Neural cell (in vitro differentiated cells): ENCODE measurements at regions not wholly inside any gene's neighbourhood (a gene's known extent, or its start where the extent isn't known, plus 50 kb on each side); places are given as distances from the start of the nearest gene placed in this dataset.

Experiments
- H2AFZ ChIP-seq: fragments of 200-600, 300-800 bp; sonication (generic), shearing (Covaris generic); 2 replicates; pipeline ENCODE4 v1.6.0; 2014; ENCODE audit warnings: low read depth, mild to moderate bottlenecking, antibody characterized with exemption, low read length, moderate library complexity
- H3F3A ChIP-seq: fragments of 200-600 bp; shearing (Covaris generic); 2 replicates; pipeline ENCODE4 v1.6.1; 2016; ENCODE audit warnings: mild to moderate bottlenecking, moderate library complexity, mixed read lengths, antibody characterized with exemption, low read length; ENCODE audit not compliant: insufficient read depth, poor library complexity, severe bottlenecking
- H3K27ac ChIP-seq: fragments of 200-600, 300-800 bp; sonication (generic), shearing (Covaris generic); 2 replicates; pipeline ENCODE4 v1.5.1; 2014; ENCODE audit warnings: mild to moderate bottlenecking, low read length, moderate library complexity
- H3K27me3 ChIP-seq: fragments of 300-800, 200-600 bp; sonication (generic), shearing (Covaris generic); 2 replicates; pipeline ENCODE4 v1.6.0; 2014; ENCODE audit warnings: mild to moderate bottlenecking, low read depth, low read length, moderate library complexity; ENCODE audit not compliant: insufficient read depth
- H3K36me3 ChIP-seq: fragments of 300-800, 200-600 bp; sonication (generic), shearing (Covaris generic); 2 replicates; pipeline ENCODE4 v1.5.1; 2014; ENCODE audit warnings: mild to moderate bottlenecking, antibody characterized with exemption, low read length, moderate library complexity; ENCODE audit not compliant: insufficient read depth
- H3K4me2 ChIP-seq: fragments of 300-800, 200-600 bp; sonication (generic), shearing (Covaris generic); 2 replicates; pipeline ENCODE4 v1.6.0; 2014; ENCODE audit warnings: mild to moderate bottlenecking, low read length
- H3K4me3 ChIP-seq: fragments of 300-800, 200-600 bp; sonication (generic), shearing (Covaris generic); 2 replicates; pipeline ENCODE4 v1.5.1; 2014; ENCODE audit warnings: mild to moderate bottlenecking, low read length, moderate library complexity
- H3K79me2 ChIP-seq: fragments of 200-600 bp; shearing (Covaris generic); replicated peaks from 2 replicates; pipeline ENCODE4 v1.6.0; 2014; ENCODE audit warnings: mild to moderate bottlenecking, low read length, moderate library complexity; ENCODE audit not compliant: insufficient read depth
- H3K9ac ChIP-seq: fragments of 300-800, 200-600 bp; sonication (generic), shearing (Covaris generic); 2 replicates; pipeline ENCODE4 v1.6.1; 2016; ENCODE audit warnings: mild to moderate bottlenecking, low read length, mixed read lengths
- H3K9me2 ChIP-seq: fragments of 200-600 bp; shearing (Covaris generic); 2 replicates; pipeline ENCODE4 v1.6.1; 2016; ENCODE audit warnings: mild to moderate bottlenecking, low read length, mixed read lengths; ENCODE audit not compliant: insufficient read depth
- H3K9me3 ChIP-seq: fragments of 200-600, 300-800 bp; sonication (generic), shearing (Covaris generic); 2 replicates; pipeline ENCODE4 v1.6.1; 2016; ENCODE audit warnings: mild to moderate bottlenecking, mixed run types, low read length, moderate library complexity, mixed read lengths
- H4K20me1 ChIP-seq: fragments of 200-600 bp; shearing (Covaris generic); 2 replicates; pipeline ENCODE4 v1.6.1; 2016; ENCODE audit warnings: mild to moderate bottlenecking, mixed run types; ENCODE audit not compliant: insufficient read depth
- CTCF ChIP-seq: fragments of 450-650 bp; IDR thresholded peaks from 2 replicates; pipeline ENCODE4 v1.5.1; 2014; ENCODE audit warnings: antibody characterized with exemption, mild to moderate bottlenecking, moderate library complexity; ENCODE audit not compliant: poor library complexity, severe bottlenecking
- EP300 ChIP-seq: fragments of 450-650 bp; conservative IDR thresholded peaks from 2 replicates; pipeline ENCODE4 v1.6.1; 2014; ENCODE audit warnings: antibody characterized with exemption, mild to moderate bottlenecking, moderate library complexity; ENCODE audit not compliant: poor library complexity, severe bottlenecking
- EZH2 ChIP-seq: fragments of 200-600, 300-800 bp; shearing (Covaris generic), sonication (generic); IDR thresholded peaks from 2 replicates; pipeline ENCODE4 v1.6.1; 2014; ENCODE audit warnings: antibody characterized with exemption, low read length, borderline replicate concordance, mild to moderate bottlenecking; ENCODE audit not compliant: insufficient read depth, poor library complexity, severe bottlenecking
- MXI1 ChIP-seq: fragments of 450-650 bp; conservative IDR thresholded peaks from 2 replicates; pipeline ENCODE4 v1.6.1; 2014; ENCODE audit warnings: antibody characterized with exemption, mild to moderate bottlenecking; ENCODE audit not compliant: poor library complexity, severe bottlenecking
- POLR2AphosphoS5 ChIP-seq: IDR thresholded peaks from 2 replicates; pipeline ENCODE4 v1.6.1; 2012
- RAD21 ChIP-seq: fragments of 450-650 bp; conservative IDR thresholded peaks from 2 replicates; pipeline ENCODE4 v1.6.1; 2014; ENCODE audit warnings: antibody characterized with exemption, mild to moderate bottlenecking, moderate library complexity
- REST ChIP-seq: IDR thresholded peaks from 2 replicates; pipeline ENCODE4 v1.6.1; 2012; ENCODE audit warnings: borderline replicate concordance
- SMC3 ChIP-seq: fragments of 450-650 bp; conservative IDR thresholded peaks from 2 replicates; pipeline ENCODE4 v1.6.1; 2014; ENCODE audit warnings: antibody characterized with exemption, mild to moderate bottlenecking, moderate library complexity; ENCODE audit not compliant: poor library complexity
- TAF1 ChIP-seq: IDR thresholded peaks from 2 replicates; pipeline ENCODE4 v1.6.1; 2012; ENCODE audit warnings: low read depth

- Histone ChIP-seq H3K4me2 (no peak overlapping the region), H3K79me2 (no peaks in the 10 kb centered on the region), H3K36me3 (no peaks in the 10 kb centered on the region), H2AFZ (no peak overlapping the region), H3K27ac (no peak overlapping the region), H3K9me3 (no peaks in the 10 kb centered on the region), H3F3A (no peaks in the 10 kb centered on the region), H3K4me3 (no peak overlapping the region), H3K9ac (no peak overlapping the region), H4K20me1 (no peaks in the 10 kb centered on the region), H3K9me2 (no peaks in the 10 kb centered on the region), H3K27me3 (no peaks in the 10 kb centered on the region)
- TF ChIP-seq MXI1, result no peak
- TF ChIP-seq CTCF, result no peak
- TF ChIP-seq RAD21, result no peak
- TF ChIP-seq EZH2, result no peak
- no peak for TF ChIP-seq TAF1
- TF ChIP-seq EP300, result no peak
- no peak for TF ChIP-seq POLR2AphosphoS5
- TF ChIP-seq SMC3, result no peak
- no peak for TF ChIP-seq REST
These were observed 126.4 kb upstream of the ITGB1 start for GRCh38 chr10:33084453-33084852.

- no peak overlapping the region for H3K27ac ChIP-seq
These were observed 124.4 kb upstream of the ITGB1 start for GRCh38 chr10:33082373-33082895.

More at GRCh38 chr10:33082373-33082895, 124.4 kb upstream of the ITGB1 start:
- no peak overlapping the region for H3K4me3 ChIP-seq
- no peaks in the 10 kb centered on the region for H3K79me2 ChIP-seq
- H3K9me3 ChIP-seq, result no peaks in the 10 kb centered on the region
- H4K20me1 ChIP-seq, result no peaks in the 10 kb centered on the region
- TF ChIP-seq CTCF (no peak), REST (no peak), TAF1 (no peak), RAD21 (no peak), MXI1 (no peak), EZH2 (no peak), SMC3 (no peak), POLR2AphosphoS5 (no peak), EP300 (no peak)
- H3F3A ChIP-seq, result no peaks in the 10 kb centered on the region
- no peaks in the 10 kb centered on the region for H3K36me3 ChIP-seq
- H3K9me2 ChIP-seq, result no peaks in the 10 kb centered on the region
- H3K9ac ChIP-seq, result no peak overlapping the region
- no peaks in the 10 kb centered on the region for H3K27me3 ChIP-seq
- no peak overlapping the region for H2AFZ ChIP-seq
- H3K4me2 ChIP-seq, result no peak overlapping the region
